Mesendoderm (in vitro differentiated cells): ENCODE measurements at regions not wholly inside any gene's neighbourhood (a gene's known extent, or its start where the extent isn't known, plus 50 kb on each side); places are given as distances from the start of the nearest gene placed in this dataset.
"Not testable (repeated sequence)": the region's sequence is repeated elsewhere in the genome, so short reads cannot be mapped to it uniquely, and the experiment has no call there.

Experiments used
- DNase-seq: peaks from one replicate; pipeline ENCODE4 v3.0.0; 2013
- H2AK5ac ChIP-seq: 2 replicates; pipeline ENCODE4 v1.6.1; 2013; ENCODE audit warnings: low read length, inconsistent platforms
- H2BK120ac ChIP-seq: 2 replicates; pipeline ENCODE4 v1.6.1; 2013; ENCODE audit warnings: low read depth, mild to moderate bottlenecking, low read length, moderate library complexity, mixed read lengths
- H2BK15ac ChIP-seq: replicated peaks from 2 replicates; pipeline ENCODE4 v1.6.1; 2013; ENCODE audit warnings: low read depth, mild to moderate bottlenecking, moderate library complexity
- H2BK5ac ChIP-seq: 2 replicates; pipeline ENCODE4 v1.6.1; 2013; ENCODE audit warnings: low read length, inconsistent platforms
- H3K18ac ChIP-seq: 2 replicates; pipeline ENCODE4 v1.6.1; 2013; ENCODE audit warnings: mild to moderate bottlenecking, low read length, mixed read lengths
- H3K23ac ChIP-seq: one replicate; pipeline ENCODE4 v1.6.1; 2013; ENCODE audit warnings: low read length
- H3K27ac ChIP-seq: 2 replicates; pipeline ENCODE4 v1.5.1; 2013; ENCODE audit warnings: low read depth, mild to moderate bottlenecking, inconsistent platforms, low read length, moderate library complexity
- H3K27me3 ChIP-seq: 2 replicates; pipeline ENCODE4 v1.6.1; 2013; ENCODE audit warnings: low read length, control low read depth, mild to moderate bottlenecking, inconsistent platforms; ENCODE audit not compliant: insufficient read depth, poor library complexity
- H3K36me3 ChIP-seq: 2 replicates; pipeline ENCODE4 v1.6.1; 2013; ENCODE audit warnings: low read length, inconsistent platforms; ENCODE audit not compliant: control insufficient read depth, insufficient read depth
- H3K4ac ChIP-seq: one replicate; pipeline ENCODE4 v1.6.1; 2013; ENCODE audit warnings: low read depth, mild to moderate bottlenecking, low read length, moderate library complexity
- H3K4me1 ChIP-seq: 2 replicates; pipeline ENCODE4 v1.6.1; 2013; ENCODE audit warnings: low read depth, low read length, inconsistent platforms; ENCODE audit not compliant: control insufficient read depth
- H3K4me2 ChIP-seq: 2 replicates; pipeline ENCODE4 v1.6.1; 2013; ENCODE audit warnings: low read length
- H3K4me3 ChIP-seq: 2 replicates; pipeline ENCODE4 v1.5.1; 2013; ENCODE audit warnings: mild to moderate bottlenecking, low read length
- H3K56ac ChIP-seq: one replicate; pipeline ENCODE4 v1.6.1; 2013; ENCODE audit warnings: low read length
- H3K79me1 ChIP-seq: 2 replicates; pipeline ENCODE4 v1.6.1; 2013; ENCODE audit warnings: low read length, inconsistent platforms
- H3K79me2 ChIP-seq: 2 replicates; pipeline ENCODE4 v1.6.1; 2013; ENCODE audit warnings: mild to moderate bottlenecking, low read length; ENCODE audit not compliant: control insufficient read depth, insufficient read depth
- H3K9ac ChIP-seq: 2 replicates; pipeline ENCODE4 v1.6.1; 2013; ENCODE audit warnings: low read length, inconsistent platforms
- H4K5ac ChIP-seq: one replicate; pipeline ENCODE4 v1.6.1; 2013; ENCODE audit warnings: low read length
- H4K8ac ChIP-seq: one replicate; pipeline ENCODE4 v1.6.1; 2013; ENCODE audit warnings: low read depth, mild to moderate bottlenecking, control low read depth, low read length, moderate library complexity
- WGBS: extraction: QIAGEN DNeasy Blood & Tissue Kit; methylation state at CpG from one replicate; pipeline ENCODE4 v1.1.7; 2013; ENCODE audit warnings: low lambda C conversion rate, missing lambda C conversion rate; ENCODE audit not compliant: insufficient coverage; ENCODE audit errors: extremely low coverage; 5-methylcytosine and 5-hydroxymethylcytosine counted together

GRCh38 chr15:38795471-38796245, 231.0 kb upstream of the RASGRP1 start:
- H2BK15ac ChIP-seq, result no peak overlapping the region
- H3K9ac ChIP-seq, result no peak overlapping the region
- H3K36me3 ChIP-seq, result no peaks in the 10 kb centered on the region
- no peak overlapping the region for H4K8ac ChIP-seq
- no peaks in the 10 kb centered on the region for H3K27me3 ChIP-seq
- H2BK120ac ChIP-seq, result no peak overlapping the region
- H3K4me2 ChIP-seq, result no peak overlapping the region
- no peak overlapping the region for H2BK5ac ChIP-seq
- H4K5ac ChIP-seq, result no peak overlapping the region
- no peak for DNase-seq
- no peak overlapping the region for H3K18ac ChIP-seq
- no peaks in the 10 kb centered on the region for H3K79me1 ChIP-seq
- H2AK5ac ChIP-seq, result no peak overlapping the region
- no peak overlapping the region for H3K23ac ChIP-seq
- H3K27ac ChIP-seq, result no peak overlapping the region
- H3K56ac ChIP-seq, result no peak overlapping the region
- no peak overlapping the region for H3K4ac ChIP-seq
- no peaks in the 10 kb centered on the region for H3K79me2 ChIP-seq
- H3K4me1 ChIP-seq, result no peaks in the 10 kb centered on the region
- no peak overlapping the region for H3K4me3 ChIP-seq
- no CpG with 5 or more reads among the region's 3 CpGs for WGBS

- Histone ChIP-seq H3K4ac (no peak overlapping the region), H3K9ac (no peak overlapping the region), H3K4me3 (no peak overlapping the region), H3K27me3 (no peaks in the 10 kb centered on the region), H3K36me3 (no peaks in the 10 kb centered on the region), H3K79me1 (no peaks in the 10 kb centered on the region), H3K23ac (no peak overlapping the region), H3K56ac (no peak overlapping the region), H2BK5ac (no peak overlapping the region), H2BK15ac (no peak overlapping the region), H3K79me2 (no peaks in the 10 kb centered on the region), H2BK120ac (no peak overlapping the region), H4K8ac (no peak overlapping the region), H4K5ac (no peak overlapping the region), H3K27ac (no peak overlapping the region), H2AK5ac (no peak overlapping the region), H3K4me1 (no peaks in the 10 kb centered on the region), H3K4me2 (no peak overlapping the region), H3K18ac (no peak overlapping the region)
- no CpG with 5 or more reads among the region's 3 CpGs for WGBS
- peak; percentile 28 for DNase-seq
Measured at GRCh38 chr15:38796589-38796988, 232.0 kb upstream of the RASGRP1 start.

DNA sequence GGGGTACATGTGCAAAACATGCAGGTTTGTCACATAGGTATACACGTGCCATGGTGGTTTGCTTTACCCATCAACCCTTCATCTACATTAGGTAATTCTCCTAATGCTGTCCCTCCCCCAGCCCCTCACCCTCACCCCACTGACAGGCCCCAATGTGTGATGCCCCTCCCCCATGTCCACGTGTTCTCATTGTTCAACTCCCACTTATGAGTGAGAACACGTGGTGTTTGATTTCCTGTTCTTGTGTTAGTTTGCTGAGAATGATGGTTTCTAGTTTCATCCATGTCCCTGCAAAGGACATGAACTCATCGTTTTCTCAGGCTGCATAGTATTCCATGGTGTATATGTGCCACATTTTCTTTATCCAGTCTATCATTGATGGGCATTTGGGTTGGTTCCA, 232.9 kb upstream of the RASGRP1 start:
- WGBS, result no CpG with 5 or more reads among the region's 4 CpGs

GRCh38 chr15:38799202-38799601, 234.6 kb upstream of the RASGRP1 start:
- not testable (repeated sequence) for H4K5ac ChIP-seq, H3K79me2 ChIP-seq, H3K4ac ChIP-seq, H3K79me1 ChIP-seq, H2BK5ac ChIP-seq, H3K23ac ChIP-seq, H2BK15ac ChIP-seq, H2BK120ac ChIP-seq, H3K27ac ChIP-seq, H3K4me3 ChIP-seq, H4K8ac ChIP-seq, H3K4me1 ChIP-seq, H3K18ac ChIP-seq, H3K4me2 ChIP-seq, H3K36me3 ChIP-seq, H3K27me3 ChIP-seq, H2AK5ac ChIP-seq, H3K9ac ChIP-seq, DNase-seq, H3K56ac ChIP-seq
- WGBS, result no CpG with 5 or more reads among the region's 5 CpGs

More for the DNA sequence above, 232.9 kb upstream of the RASGRP1 start:
- H3K18ac ChIP-seq, H3K23ac ChIP-seq, H2BK5ac ChIP-seq, H3K27me3 ChIP-seq, H3K4ac ChIP-seq, H4K5ac ChIP-seq, H4K8ac ChIP-seq, H2BK15ac ChIP-seq, H3K79me2 ChIP-seq, H3K9ac ChIP-seq, H3K56ac ChIP-seq, H3K4me2 ChIP-seq, H3K27ac ChIP-seq, H3K36me3 ChIP-seq, DNase-seq, H3K4me3 ChIP-seq, H2BK120ac ChIP-seq, H3K4me1 ChIP-seq, H3K79me1 ChIP-seq, H2AK5ac ChIP-seq: not testable (repeated sequence)

DNA sequence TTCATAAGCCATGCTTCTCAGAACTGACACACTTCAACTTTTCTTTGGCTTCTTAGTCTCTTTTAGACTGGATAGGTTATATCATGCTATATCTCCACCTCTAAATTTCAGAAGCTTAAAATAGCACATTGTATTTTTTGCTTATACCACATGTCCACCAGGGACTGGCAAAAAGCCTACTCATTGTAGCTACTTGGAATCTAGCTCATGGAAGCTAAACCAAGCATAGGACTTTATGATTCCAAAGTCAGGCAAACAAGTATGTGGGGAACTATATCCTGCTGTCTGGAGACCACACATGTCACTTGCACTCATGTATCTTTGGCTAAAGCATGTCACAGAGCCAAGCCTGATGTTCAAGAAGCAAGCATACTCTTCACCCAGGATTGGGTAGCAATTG, 245.0 kb upstream of the RASGRP1 start:
- H3K4ac ChIP-seq, result no peak overlapping the region
- no peak overlapping the region for H3K9ac ChIP-seq
- no peak overlapping the region for H3K18ac ChIP-seq
- H3K56ac ChIP-seq, result no peak overlapping the region
- H4K8ac ChIP-seq, result no peak overlapping the region
- no peaks in the 10 kb centered on the region for H3K4me1 ChIP-seq
- H3K27ac ChIP-seq, result no peak overlapping the region
- no peaks in the 10 kb centered on the region for H3K79me1 ChIP-seq
- no peak overlapping the region for H3K4me2 ChIP-seq
- H2BK120ac ChIP-seq, result no peak overlapping the region
- no peak overlapping the region for H3K23ac ChIP-seq
- H4K5ac ChIP-seq, result no peak overlapping the region
- H3K36me3 ChIP-seq, result no peaks in the 10 kb centered on the region
- H2BK5ac ChIP-seq, result no peak overlapping the region
- H2AK5ac ChIP-seq, result no peak overlapping the region
- no peak overlapping the region for H2BK15ac ChIP-seq
- H3K4me3 ChIP-seq, result no peak overlapping the region
- DNase-seq, result no peak
- H3K27me3 ChIP-seq, result no peaks in the 10 kb centered on the region
- H3K79me2 ChIP-seq, result no peaks in the 10 kb centered on the region

- Histone ChIP-seq H2BK120ac (no peak overlapping the region), H3K79me2 (no peaks in the 10 kb centered on the region), H3K4me2 (no peak overlapping the region), H3K27ac (no peak overlapping the region), H2AK5ac (no peak overlapping the region), H3K56ac (no peak overlapping the region), H3K79me1 (no peaks in the 10 kb centered on the region), H3K4me1 (no peaks in the 10 kb centered on the region), H3K23ac (no peak overlapping the region), H3K27me3 (no peaks in the 10 kb centered on the region), H4K5ac (no peak overlapping the region), H3K4ac (no peak overlapping the region), H3K9ac (no peak overlapping the region), H2BK5ac (no peak overlapping the region), H4K8ac (no peak overlapping the region), H3K18ac (no peak overlapping the region), H2BK15ac (no peak overlapping the region), H3K36me3 (no peaks in the 10 kb centered on the region), H3K4me3 (no peak overlapping the region)
- no peak for DNase-seq
- no CpG with 5 or more reads among the region's 2 CpGs for WGBS
Measured at GRCh38 chr15:38810686-38811085, 246.1 kb upstream of the RASGRP1 start.
